GM23248 (cell line): ENCODE measurements at regions not wholly inside any gene's neighbourhood (a gene's known extent, or its start where the extent isn't known, plus 50 kb on each side); places are given as distances from the start of the nearest gene placed in this dataset.

Experiments
- EZH2 ChIP-seq: fragments of 200-600 bp; sonication (generic); IDR thresholded peaks from 2 replicates; pipeline ENCODE4 v1.6.1; 2018; ENCODE audit warnings: antibody characterized with exemption, mild to moderate bottlenecking; ENCODE audit not compliant: insufficient read depth, poor library complexity, severe bottlenecking
- EZH2phosphoT487 ChIP-seq: fragments of 200-600 bp; sonication (generic); IDR thresholded peaks from 2 replicates; pipeline ENCODE4 v1.6.1; 2018; ENCODE audit warnings: antibody characterized with exemption, moderate library complexity, mild to moderate bottlenecking, low read depth; ENCODE audit not compliant: insufficient read depth

DNA sequence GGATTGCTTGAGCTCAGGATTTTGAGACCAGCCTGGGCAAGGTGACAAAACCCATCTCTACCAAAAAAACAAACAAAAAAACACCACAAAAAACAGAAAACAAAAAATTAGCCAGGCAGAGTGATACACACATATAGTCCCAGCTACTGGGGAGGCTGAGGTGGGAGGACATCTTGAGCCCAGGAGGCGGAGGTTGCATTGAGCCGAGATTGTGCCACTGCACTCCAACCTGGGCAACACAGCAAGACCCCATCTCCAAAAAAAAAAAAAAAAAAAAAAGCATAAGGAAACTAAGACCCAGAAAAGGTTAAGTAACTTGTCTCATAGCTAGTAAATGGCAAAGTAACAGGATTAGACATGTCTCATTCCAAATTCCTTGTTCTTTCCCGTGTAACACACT lies 56.3 kb upstream of the PSMA6 start:
- no peak for TF ChIP-seq EZH2
- TF ChIP-seq EZH2phosphoT487, result no peak
